GM12875 (cell line): ENCODE measurements at regions not wholly inside any gene's neighbourhood (a gene's known extent, or its start where the extent isn't known, plus 50 kb on each side); places are given as distances from the start of the nearest gene placed in this dataset.
A peak's percentile ranks its signal among the peaks of the same experiment; 100 is the strongest.

Source experiments
- H3K4me3 ChIP-seq: one replicate; pipeline ENCODE4 v1.5.1; 2011; ENCODE audit warnings: low read depth, low read length, control low read depth
- TF ChIP-seq, protein P1 (sequence below): IDR thresholded peaks from 2 replicates; pipeline ENCODE4 v1.5.1; 2011; ENCODE audit warnings: low read depth, mild to moderate bottlenecking, control low read depth, inconsistent platforms, low read length, moderate library complexity, borderline replicate concordance; ENCODE audit not compliant: insufficient read depth

DNA sequence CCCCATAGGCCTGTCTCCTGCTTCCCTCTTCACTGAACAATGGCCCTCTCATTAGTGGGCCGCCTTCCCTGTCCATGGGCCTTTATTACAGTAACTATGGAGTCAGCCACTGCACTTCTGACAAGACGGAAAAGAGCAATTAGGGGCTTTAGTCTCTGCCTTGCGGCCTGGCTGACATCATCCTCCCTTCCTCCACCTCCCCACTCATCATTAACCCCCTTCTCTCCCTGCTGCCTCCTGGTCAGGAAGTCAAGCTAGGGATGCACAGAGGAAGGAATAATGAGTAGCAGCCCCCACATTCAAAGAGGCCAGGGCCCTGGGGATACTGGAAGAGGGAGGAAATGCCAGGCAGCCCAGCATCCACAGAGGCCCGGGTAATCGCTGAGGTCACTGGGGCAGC is 101.6 kb upstream of the PLXNA4 start:
- no peak overlapping the region for H3K4me3 ChIP-seq
- TF ChIP-seq, protein P1, sequence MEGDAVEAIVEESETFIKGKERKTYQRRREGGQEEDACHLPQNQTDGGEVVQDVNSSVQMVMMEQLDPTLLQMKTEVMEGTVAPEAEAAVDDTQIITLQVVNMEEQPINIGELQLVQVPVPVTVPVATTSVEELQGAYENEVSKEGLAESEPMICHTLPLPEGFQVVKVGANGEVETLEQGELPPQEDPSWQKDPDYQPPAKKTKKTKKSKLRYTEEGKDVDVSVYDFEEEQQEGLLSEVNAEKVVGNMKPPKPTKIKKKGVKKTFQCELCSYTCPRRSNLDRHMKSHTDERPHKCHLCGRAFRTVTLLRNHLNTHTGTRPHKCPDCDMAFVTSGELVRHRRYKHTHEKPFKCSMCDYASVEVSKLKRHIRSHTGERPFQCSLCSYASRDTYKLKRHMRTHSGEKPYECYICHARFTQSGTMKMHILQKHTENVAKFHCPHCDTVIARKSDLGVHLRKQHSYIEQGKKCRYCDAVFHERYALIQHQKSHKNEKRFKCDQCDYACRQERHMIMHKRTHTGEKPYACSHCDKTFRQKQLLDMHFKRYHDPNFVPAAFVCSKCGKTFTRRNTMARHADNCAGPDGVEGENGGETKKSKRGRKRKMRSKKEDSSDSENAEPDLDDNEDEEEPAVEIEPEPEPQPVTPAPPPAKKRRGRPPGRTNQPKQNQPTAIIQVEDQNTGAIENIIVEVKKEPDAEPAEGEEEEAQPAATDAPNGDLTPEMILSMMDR, result no peak

DNA sequence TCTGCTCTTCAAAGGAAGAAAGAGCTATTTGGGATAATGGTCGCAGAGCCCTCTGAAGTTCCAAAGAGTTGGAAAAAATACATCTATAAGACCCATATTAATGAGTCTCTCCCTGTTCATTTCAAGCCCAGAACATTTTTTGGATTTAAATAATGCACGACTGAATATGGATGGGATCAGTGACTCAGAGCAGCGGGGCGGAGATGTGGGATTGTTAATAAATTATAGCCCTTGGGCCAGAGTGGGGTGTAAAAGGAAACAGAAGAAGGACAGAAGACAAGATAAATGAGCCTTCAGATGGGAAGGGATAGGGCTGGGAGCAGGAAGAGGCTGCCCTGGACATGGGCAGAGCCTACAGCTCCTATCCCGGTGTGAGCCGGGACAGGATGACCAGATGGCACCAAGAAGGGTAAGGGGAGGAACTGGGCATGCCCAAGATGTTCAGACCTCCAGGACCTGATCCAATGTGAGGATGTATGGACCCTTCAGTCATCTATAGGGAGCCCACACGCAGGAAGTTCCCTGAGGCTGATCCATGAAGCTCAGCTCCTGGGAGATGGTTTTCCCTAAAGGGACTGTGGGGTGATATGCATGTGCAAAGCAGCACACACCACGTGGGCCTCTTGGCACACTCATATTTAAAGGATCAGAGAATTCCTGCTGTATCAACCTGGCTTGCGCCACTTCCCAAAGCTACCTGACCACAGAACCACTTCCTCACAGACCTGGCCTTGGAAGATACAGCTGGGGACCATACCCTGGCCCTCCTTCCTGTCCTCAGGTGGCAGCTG is 96.1 kb upstream of the PLXNA4 start:
- no peak overlapping the region for H3K4me3 ChIP-seq
- TF ChIP-seq, protein P1, result no peak

DNA sequence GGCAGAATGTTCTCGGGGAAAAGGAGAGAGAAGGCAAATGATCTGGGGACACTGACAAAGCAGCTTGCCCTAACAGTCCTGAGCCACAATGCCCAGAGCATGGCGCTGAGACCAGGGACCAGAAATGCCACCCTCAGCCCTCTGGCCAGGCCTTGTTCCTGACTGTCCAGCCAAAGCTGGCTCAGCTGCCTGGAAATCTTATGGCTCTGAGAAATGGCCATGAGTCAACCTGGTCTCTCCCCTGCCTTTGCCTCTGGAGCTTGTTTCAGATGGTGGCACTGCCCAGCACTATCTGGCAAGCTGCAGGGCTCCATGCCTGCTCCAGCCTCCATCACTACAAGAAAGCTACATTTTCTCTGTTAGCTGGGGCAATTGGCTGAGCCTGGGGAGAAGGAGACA is 90.5 kb upstream of the PLXNA4 start:
- no peak overlapping the region for H3K4me3 ChIP-seq
- TF ChIP-seq, protein P1, result no peak

GRCh38 chr7:132666071-132666773 is 90.0 kb upstream of the PLXNA4 start:
- TF ChIP-seq, protein P1, result no peak
- no peak overlapping the region for H3K4me3 ChIP-seq

GRCh38 chr7:132656846-132657776 is 80.8 kb upstream of the PLXNA4 start:
- TF ChIP-seq, protein P1, result peak; percentile 40; the same call in 1 of the 2 replicates
- H3K4me3 ChIP-seq, result no peak overlapping the region

DNA sequence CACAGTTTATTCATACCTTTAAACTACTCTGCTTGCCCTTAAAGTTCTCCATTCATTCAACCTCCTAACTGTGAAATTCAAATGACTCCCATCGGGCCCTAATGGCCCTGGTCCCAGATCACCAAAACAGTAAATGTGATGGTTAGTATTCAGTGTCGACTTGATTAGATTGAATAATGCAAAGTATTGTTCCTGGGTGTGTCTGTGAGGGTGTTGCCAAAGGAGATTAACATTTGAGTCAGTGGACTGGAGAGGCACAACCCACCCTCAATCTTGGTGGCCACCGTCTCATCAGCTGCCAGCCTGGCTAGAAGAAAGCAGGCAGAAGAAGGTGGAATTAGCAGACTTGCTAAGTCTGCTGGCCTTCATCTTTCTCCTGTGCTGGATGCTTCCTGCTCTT is 80.1 kb upstream of the PLXNA4 start:
- TF ChIP-seq, protein P1, result no peak
- no peak overlapping the region for H3K4me3 ChIP-seq
